H1 (cell line): ENCODE measurements at regions not wholly inside any gene's neighbourhood (a gene's known extent, or its start where the extent isn't known, plus 50 kb on each side); places are given as distances from the start of the nearest gene placed in this dataset.

Source experiments
- ATF3 ChIP-seq: IDR thresholded peaks from 2 replicates; pipeline ENCODE4 v1.6.1; 2011; ENCODE audit warnings: low read depth, mild to moderate bottlenecking, low read length; ENCODE audit not compliant: insufficient read depth
- CEBPB ChIP-seq: IDR thresholded peaks from 2 replicates; pipeline ENCODE4 v1.6.1; 2012; ENCODE audit warnings: low read depth, low read length
- CHD2 ChIP-seq: IDR thresholded peaks from 2 replicates; pipeline ENCODE4 v1.6.1; 2012; ENCODE audit warnings: low read length, improper control_type of control experiment
- CHD7 ChIP-seq: fragments of 300-600 bp; sonication (generic); IDR thresholded peaks from 2 replicates; pipeline ENCODE4 v1.7.1; 2012; ENCODE audit warnings: low read length, moderate library complexity, mild to moderate bottlenecking, inconsistent platforms; ENCODE audit not compliant: insufficient replicate concordance
- CTCF ChIP-seq, 3 experiments: IDR thresholded peaks; 1 replicate in 2 of 3; 2 replicates in 1 of 3; pipeline versions ENCODE4 v1.5.1 to v1.6.1; 2011; ENCODE audit warnings: low read length in 3 of 3, mild to moderate bottlenecking in 3 of 3, inconsistent platforms in 2 of 3, low read depth in 1 of 3, moderate library complexity in 1 of 3; ENCODE audit not compliant: insufficient read depth in 1 of 3; ENCODE audit errors: control extremely low read depth in 1 of 3
- FOSL1 ChIP-seq: IDR thresholded peaks from 2 replicates; pipeline ENCODE4 v1.6.1; 2011; ENCODE audit warnings: mild to moderate bottlenecking, low read depth, low read length, moderate library complexity; ENCODE audit not compliant: insufficient read depth
- GTF2F1 ChIP-seq: IDR thresholded peaks from 2 replicates; pipeline ENCODE4 v1.6.1; 2012; ENCODE audit warnings: low read depth, low read length, improper control_type of control experiment, borderline replicate concordance
- KDM1A ChIP-seq: fragments of 200-600, 300-600 bp; sonication (generic); IDR thresholded peaks from 2 replicates; pipeline ENCODE4 v1.7.1; 2016; ENCODE audit warnings: mild to moderate bottlenecking, low read length, borderline replicate concordance
- NRF1 ChIP-seq: IDR thresholded peaks from 2 replicates; pipeline ENCODE4 v1.6.1; 2011; ENCODE audit warnings: mild to moderate bottlenecking, low read depth, low read length, improper control_type of control experiment
- POLR2A ChIP-seq, 2 experiments: IDR thresholded peaks; 1 replicate in 1 of 2; 2 replicates in 1 of 2; pipeline ENCODE4 v1.6.1; 2011; ENCODE audit warnings: low read depth in 2 of 2, low read length in 2 of 2, mild to moderate bottlenecking in 2 of 2; ENCODE audit errors: control extremely low read depth in 1 of 2
- POLR2AphosphoS5 ChIP-seq: IDR thresholded peaks from 2 replicates; pipeline ENCODE4 v1.6.1; 2011; ENCODE audit warnings: low read depth, low read length
- RFX5 ChIP-seq: IDR thresholded peaks from 2 replicates; pipeline ENCODE4 v1.6.1; 2011; ENCODE audit warnings: low read depth, low read length, improper control_type of control experiment, borderline replicate concordance
- RXRA ChIP-seq: IDR thresholded peaks from 2 replicates; pipeline ENCODE4 v1.6.1; 2011; ENCODE audit warnings: low read depth, mild to moderate bottlenecking, low read length, moderate library complexity; ENCODE audit not compliant: insufficient read depth

GRCh38 chr9:10706788-10707187 lies 94.0 kb upstream of the PTPRD start:
- TF ChIP-seq CTCF (IDR thresholded peaks at IDR 0.05; ENCODE audit: control extremely low read depth in 1 of 3, insufficient read depth in 1 of 3, low read depth in 1 of 3, low read length in 3 of 3) (no peak), GTF2F1 (no peak), FOSL1 (no peak), POLR2A (IDR thresholded peaks at IDR 0.05; ENCODE audit: control extremely low read depth in 1 of 2, low read depth in 2 of 2, low read length in 2 of 2) (no peak), CHD7 (no peak), CEBPB (no peak), POLR2AphosphoS5 (no peak), CHD2 (no peak), RXRA (no peak), NRF1 (no peak), KDM1A (no peak), ATF3 (no peak), RFX5 (no peak)
